K562 (cell line): ENCODE measurements at regions not wholly inside any gene's neighbourhood (a gene's known extent, or its start where the extent isn't known, plus 50 kb on each side); places are given as distances from the start of the nearest gene placed in this dataset.

Experiments used
- ATAC-seq: fragments of 200-7000 bp; cut with Tn5 transposase; 3 replicates; pipeline ENCODE4 v1.9.1; 2020; ENCODE audit warnings: moderate library complexity
- BruUV-seq: library from RNA; stranded (reverse); fragments of 400-500 nt; replicated peaks from 2 replicates; lab custom pipeline; 2021; lab: Mats Ljungman, UMichigan
- CTCF ChIA-PET: fragments of 300-600 bp; formaldehyde crosslinking; extraction: SDS; loops from one replicate; lab custom pipeline; 2021; ENCODE audit warnings: low intra/inter-chr PET ratio; lab: Yijun Ruan, JAX
- POLR2A ChIA-PET: fragments of 300-600, 350-650 bp; sonication (Branson Sonifier 250); formaldehyde crosslinking; extraction: SDS; loops from one replicate; lab custom pipeline; 2021; ENCODE audit warnings: antibody characterized with exemption, inconsistent platforms; lab: Yijun Ruan, JAX
- DNase-seq, 4 experiments: peaks; one replicate each; pipeline versions ENCODE4 v3.0.0 to v3.0.0-alpha.2; 2011 to 2018; ENCODE audit warnings: low spot score in 3 of 4, mixed read lengths in 3 of 4; ENCODE audit errors: extremely low read depth in 1 of 4
- FAIRE-seq: peaks from 2 replicates; lab custom pipeline; 2011; peaks lifted over from hg19 to GRCh38; lab: Jason Lieb, UNC
- H2AFZ ChIP-seq: 2 replicates; pipeline ENCODE4 v1.6.0; 2011; ENCODE audit warnings: low read depth, low read length, control low read depth, inconsistent platforms
- H3K27ac ChIP-seq: fragments of 200-600 bp; 3 replicates; pipeline ENCODE4 v1.8.0; 2011; ENCODE audit warnings: low read depth, mild to moderate bottlenecking, control low read depth, inconsistent platforms, low read length, moderate library complexity, mixed read lengths; ENCODE audit errors: extremely low read depth
- H3K27me3 ChIP-seq, 2 experiments: fragments of 300-600 bp in 1 of 2; 2 replicates in 1 of 2; 3 replicates in 1 of 2; pipeline versions ENCODE4 v1.6.0 to v1.8.0; 2011; ENCODE audit warnings: inconsistent platforms in 2 of 2, low read length in 2 of 2, mild to moderate bottlenecking in 1 of 2, mixed read lengths in 1 of 2, moderate library complexity in 1 of 2; ENCODE audit not compliant: control insufficient read depth in 2 of 2, insufficient read depth in 2 of 2
- H3K36me3 ChIP-seq: fragments of 300-600 bp; 3 replicates; pipeline ENCODE4 v1.8.0; 2011; ENCODE audit warnings: mild to moderate bottlenecking, low read length, inconsistent platforms; ENCODE audit not compliant: control insufficient read depth, insufficient read depth
- H3K4me1 ChIP-seq, 2 experiments: fragments of 200-600 bp in 1 of 2; replicated peaks in 1 of 2; 2 replicates in 1 of 2; 3 replicates in 1 of 2; pipeline versions ENCODE4 v1.5.1 to v1.8.0; 2011; ENCODE audit warnings: inconsistent platforms in 2 of 2, low read length in 2 of 2, mild to moderate bottlenecking in 1 of 2, mixed read lengths in 1 of 2, moderate library complexity in 1 of 2; ENCODE audit not compliant: control insufficient read depth in 2 of 2, insufficient read depth in 2 of 2
- H3K4me2 ChIP-seq: 2 replicates; pipeline ENCODE4 v1.6.1; 2011; ENCODE audit warnings: low read length, control low read depth, inconsistent platforms, mixed read lengths; ENCODE audit not compliant: insufficient read depth
- H3K4me3 ChIP-seq: fragments of 200-600 bp; sonication (generic), shearing (Covaris generic); 2 replicates; pipeline ENCODE4 v1.5.1; 2016; ENCODE audit warnings: control low read depth, inconsistent platforms
- H3K79me2 ChIP-seq: fragments of 200-600 bp; 3 replicates; pipeline ENCODE4 v1.8.0; 2011; ENCODE audit warnings: low read length, inconsistent platforms; ENCODE audit not compliant: control insufficient read depth, insufficient read depth
- H3K9ac ChIP-seq, 2 experiments: 2 replicates each; pipeline versions ENCODE4 v1.6.0 to v1.6.1; 2011; ENCODE audit warnings: low read depth in 2 of 2, low read length in 2 of 2, control low read depth in 1 of 2, inconsistent platforms in 1 of 2, mild to moderate bottlenecking in 1 of 2, mixed read lengths in 1 of 2; ENCODE audit not compliant: insufficient read depth in 1 of 2
- H3K9me1 ChIP-seq: one replicate; pipeline ENCODE4 v1.6.0; 2011; ENCODE audit warnings: inconsistent platforms, mild to moderate bottlenecking, low read length, moderate library complexity; ENCODE audit not compliant: control insufficient read depth, insufficient read depth
- H3K9me3 ChIP-seq: replicated peaks from 2 replicates; pipeline ENCODE4 v1.5.1; 2011; ENCODE audit warnings: low read depth, low read length, inconsistent platforms; ENCODE audit not compliant: control insufficient read depth, insufficient read depth
- H4K20me1 ChIP-seq: replicated peaks from 2 replicates; pipeline ENCODE4 v1.6.1; 2011; ENCODE audit warnings: low read length, inconsistent platforms, mixed read lengths; ENCODE audit not compliant: control insufficient read depth, insufficient read depth
- ARID3B ChIP-seq: fragments of 250-450 bp; sonication (Bioruptor Pico); IDR thresholded peaks from 2 replicates; pipeline ENCODE4 v1.4.0; 2020; ENCODE audit warnings: borderline replicate concordance
- CBX3 ChIP-seq, 2 experiments: IDR thresholded peaks; 1 replicate in 1 of 2; 2 replicates in 1 of 2; pipeline ENCODE4 v1.6.1; 2012; ENCODE audit warnings: inconsistent platforms in 2 of 2, low read length in 2 of 2, borderline replicate concordance in 1 of 2, control low read depth in 1 of 2
- DNMT1 ChIP-seq: fragments of 450-650 bp; IDR thresholded peaks from 2 replicates; pipeline ENCODE4 v1.6.1; 2016; ENCODE audit warnings: antibody characterized with exemption, mild to moderate bottlenecking
- FOXA3 ChIP-seq, 2 experiments: fragments of 450-650 bp in 1 of 2; sonication (generic) in 1 of 2; formaldehyde crosslinking; IDR thresholded peaks in 1 of 2; conservative IDR thresholded peaks in 1 of 2; 2 replicates each; pipeline versions ENCODE4 v1.4.0 to v1.8.0; 2020 to 2022; ENCODE audit warnings: mild to moderate bottlenecking in 2 of 2, missing genetic modification reagents in 1 of 2
- KDM5B ChIP-seq: fragments of 200-600 bp; sonication (generic); IDR thresholded peaks from 2 replicates; pipeline ENCODE4 v1.6.1; 2012; ENCODE audit warnings: low read depth, mild to moderate bottlenecking, moderate library complexity, low read length, control low read depth, inconsistent platforms; ENCODE audit not compliant: insufficient replicate concordance
- MAFF ChIP-seq: IDR thresholded peaks from 2 replicates; pipeline ENCODE4 v1.6.1; 2012; ENCODE audit warnings: low read length, improper control_type of control experiment
- MBD2 ChIP-seq: sonication (generic); IDR thresholded peaks from 2 replicates; pipeline ENCODE4 v1.6.1; 2016; ENCODE audit warnings: low read depth, borderline replicate concordance
- NELFE ChIP-seq: IDR thresholded peaks from 2 replicates; pipeline ENCODE4 v1.6.1; 2011; ENCODE audit warnings: mild to moderate bottlenecking; ENCODE audit not compliant: insufficient read depth, insufficient read length
- POU5F1 ChIP-seq: fragments of 150-350 bp; IDR thresholded peaks from 2 replicates; pipeline ENCODE4 v1.6.1; 2014; ENCODE audit warnings: borderline replicate concordance, low read length, low read depth, mild to moderate bottlenecking; ENCODE audit not compliant: partially characterized antibody
- SAP30 ChIP-seq: fragments of 200-600 bp; sonication (generic); IDR thresholded peaks from 2 replicates; pipeline ENCODE4 v1.6.1; 2012; ENCODE audit warnings: borderline replicate concordance, low read depth, mild to moderate bottlenecking, moderate library complexity, low read length, control low read depth, inconsistent platforms; ENCODE audit not compliant: insufficient read depth, poor library complexity, severe bottlenecking
- TEAD4 ChIP-seq, 2 experiments: sonication (generic) in 1 of 2; formaldehyde crosslinking in 1 of 2; IDR thresholded peaks; 2 replicates each; pipeline versions ENCODE4 v1.6.1 to v1.8.0; 2012 to 2022; ENCODE audit warnings: borderline replicate concordance in 1 of 2, inconsistent platforms in 1 of 2, low read length in 1 of 2, mild to moderate bottlenecking in 1 of 2, missing genetic modification reagents in 1 of 2
- U2AF1 ChIP-seq: fragments of 200-400 bp; formaldehyde crosslinking; optimal IDR thresholded peaks from 2 replicates; pipeline ENCODE3; 2017; ENCODE audit warnings: mild to moderate bottlenecking, low read depth, low read length, moderate library complexity
- U2AF2 ChIP-seq: fragments of 200-400 bp; formaldehyde crosslinking; optimal IDR thresholded peaks from 2 replicates; pipeline ENCODE3; 2017; ENCODE audit warnings: low read depth, mild to moderate bottlenecking, low read length
- ZNF445 ChIP-seq: fragments of 250-450 bp; sonication (Bioruptor Pico); IDR thresholded peaks from 2 replicates; pipeline ENCODE4 v1.4.0; 2020; ENCODE audit warnings: low read depth, mild to moderate bottlenecking, moderate library complexity
- ZNF668 ChIP-seq: fragments of 250-450 bp; sonication (Bioruptor Pico); IDR thresholded peaks from 2 replicates; pipeline ENCODE4 v1.8.0; 2022; ENCODE audit warnings: mild to moderate bottlenecking, inconsistent platforms
- ZNF695 ChIP-seq: fragments of 450-650 bp; formaldehyde crosslinking; IDR thresholded peaks from 2 replicates; pipeline ENCODE4 v1.4.0; 2020; ENCODE audit warnings: mild to moderate bottlenecking, moderate library complexity
- in situ Hi-C: fragments of 300-500 bp; cut with MboI; formaldehyde crosslinking; loops from 4 replicates; pipeline ENCODE4 v1.15.0; 2018; ENCODE audit warnings: inconsistent platforms, mixed read lengths
- intact Hi-C: fragments of 100-400 bp; cut with micrococcal nuclease; formaldehyde crosslinking; loops from 2 replicates; pipeline ENCODE4 v1.14.2; 2022
- TF ChIP-seq, protein P1 (sequence below), 2 experiments: fragments of 200-800 bp in 1 of 2; sonication (Bioruptor generic) in 1 of 2; sonication (generic) in 1 of 2; formaldehyde crosslinking in 1 of 2; IDR thresholded peaks in 1 of 2; conservative IDR thresholded peaks in 1 of 2; 2 replicates each; pipeline versions ENCODE4 v1.5.0 to v1.6.1; 2016 to 2020; ENCODE audit warnings: missing compliant biosample characterization in 1 of 2, missing genetic modification characterization in 1 of 2, missing genetic modification reagents in 1 of 2

GRCh38 chr12:78600541-78600940 is 264.0 kb upstream of the SYT1 start (continued):
- TF ChIP-seq CBX3 (IDR thresholded peaks at IDR 0.05; ENCODE audit: borderline replicate concordance in 1 of 2, low read length in 2 of 2) = no peak
- TF ChIP-seq, all 486 proteins: peak for 0

DNA sequence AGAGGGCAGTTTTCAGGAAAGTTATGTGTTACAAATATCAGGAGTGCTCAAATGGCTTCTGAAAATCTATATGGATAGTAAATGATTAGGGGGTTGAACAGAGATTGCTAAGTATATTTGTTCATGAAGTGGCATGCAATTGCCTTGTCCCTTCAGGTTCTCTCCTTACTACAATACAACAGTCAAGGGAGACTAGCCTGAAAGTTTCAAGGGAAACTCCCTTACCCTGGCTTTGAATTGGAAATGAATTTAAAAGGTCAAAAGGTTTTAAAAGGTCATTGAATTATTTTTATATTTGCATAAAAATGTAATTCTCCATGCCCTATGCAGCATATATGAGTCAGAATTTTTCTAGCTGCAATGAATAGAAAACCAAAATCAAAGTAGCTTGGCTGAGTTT is 253.1 kb upstream of the SYT1 start:
- H2AFZ ChIP-seq = no peak overlapping the region
- H4K20me1 ChIP-seq = no peaks in the 10 kb centered on the region
- H3K27ac ChIP-seq = no peak overlapping the region
- no peaks in the 10 kb centered on the region for H3K4me1 ChIP-seq
- no peak overlapping the region for H3K9ac ChIP-seq
- H3K9me1 ChIP-seq = no peaks in the 10 kb centered on the region
- TF ChIP-seq U2AF2 = no peak
- no peak for TF ChIP-seq FOXA3 (CRISPR knock-in tag; conservative IDR thresholded peaks at IDR 0.05 in 1 of 2, IDR thresholded peaks at IDR 0.05 in 1 of 2)
- TF ChIP-seq, protein P1, sequence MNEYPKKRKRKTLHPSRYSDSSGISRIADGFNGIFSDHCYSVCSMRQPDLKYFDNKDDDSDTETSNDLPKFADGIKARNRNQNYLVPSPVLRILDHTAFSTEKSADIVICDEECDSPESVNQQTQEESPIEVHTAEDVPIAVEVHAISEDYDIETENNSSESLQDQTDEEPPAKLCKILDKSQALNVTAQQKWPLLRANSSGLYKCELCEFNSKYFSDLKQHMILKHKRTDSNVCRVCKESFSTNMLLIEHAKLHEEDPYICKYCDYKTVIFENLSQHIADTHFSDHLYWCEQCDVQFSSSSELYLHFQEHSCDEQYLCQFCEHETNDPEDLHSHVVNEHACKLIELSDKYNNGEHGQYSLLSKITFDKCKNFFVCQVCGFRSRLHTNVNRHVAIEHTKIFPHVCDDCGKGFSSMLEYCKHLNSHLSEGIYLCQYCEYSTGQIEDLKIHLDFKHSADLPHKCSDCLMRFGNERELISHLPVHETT (CRISPR knock-in tag; conservative IDR thresholded peaks at IDR 0.05 in 1 of 2, IDR thresholded peaks at IDR 0.05 in 1 of 2) = no peak
- no peak for TF ChIP-seq ZNF695 (CRISPR knock-in tag)
- no peak for TF ChIP-seq POU5F1
- TF ChIP-seq MBD2 = no peak
- no peak for TF ChIP-seq U2AF1
- TF ChIP-seq TEAD4 (IDR thresholded peaks at IDR 0.05; ENCODE audit: low read length) = no peak
- no peak for TF ChIP-seq TEAD4 (CRISPR knock-in tag; IDR thresholded peaks at IDR 0.05; ENCODE audit: borderline replicate concordance)
- no peak for TF ChIP-seq KDM5B
- no peak for TF ChIP-seq NELFE
- no peak for TF ChIP-seq MAFF
- TF ChIP-seq ZNF668 (CRISPR knock-in tag) = no peak
- TF ChIP-seq DNMT1 = no peak
- no peak for TF ChIP-seq SAP30
- no peak for TF ChIP-seq ARID3B (CRISPR knock-in tag)
- no peak for TF ChIP-seq ZNF445 (CRISPR knock-in tag)
- DNase-seq (no peak), FAIRE-seq (no peak), ATAC-seq (no peak)
- no peaks in the 10 kb centered on the region; the same call in 1 of the 2 replicates for H3K9me3 ChIP-seq
- POLR2A ChIA-PET = no interaction called here
- no peak overlapping the region for H3K4me3 ChIP-seq
- no peaks in the 10 kb centered on the region for H3K79me2 ChIP-seq
- no TSS peak for BruUV-seq
- no peaks in the 10 kb centered on the region for H3K27me3 ChIP-seq
- CTCF ChIA-PET = no interaction called here
- in situ Hi-C loops (no loop called here), intact Hi-C loops (no loop called here)
- no peak overlapping the region for H3K4me2 ChIP-seq
- no peaks in the 10 kb centered on the region for H3K36me3 ChIP-seq
